Peyer's patch (tissue), 4 donors: ENCODE measurements at regions not wholly inside any gene's neighbourhood (a gene's known extent, or its start where the extent isn't known, plus 50 kb on each side); places are given as distances from the start of the nearest gene placed in this dataset.

ENCODE experiments used
- POLR2A ChIP-seq, 2 donors: fragments of 450-650 bp; IDR thresholded peaks; one replicate each; pipeline ENCODE4 v1.5.1; 2017; ENCODE audit warnings: antibody characterized with exemption in 2 of 2, mild to moderate bottlenecking in 2 of 2, moderate library complexity in 2 of 2
- TF ChIP-seq, protein P1 (sequence below), 6 experiments: fragments of 450-650 bp in 4 of 6; fragments of 200-600 bp in 2 of 6; sonication (generic) in 1 of 6; IDR thresholded peaks; one replicate each; pipeline ENCODE4 v1.5.1; 2017 to 2019; ENCODE audit warnings: antibody characterized with exemption in 6 of 6, mild to moderate bottlenecking in 3 of 6, moderate library complexity in 1 of 6

DNA sequence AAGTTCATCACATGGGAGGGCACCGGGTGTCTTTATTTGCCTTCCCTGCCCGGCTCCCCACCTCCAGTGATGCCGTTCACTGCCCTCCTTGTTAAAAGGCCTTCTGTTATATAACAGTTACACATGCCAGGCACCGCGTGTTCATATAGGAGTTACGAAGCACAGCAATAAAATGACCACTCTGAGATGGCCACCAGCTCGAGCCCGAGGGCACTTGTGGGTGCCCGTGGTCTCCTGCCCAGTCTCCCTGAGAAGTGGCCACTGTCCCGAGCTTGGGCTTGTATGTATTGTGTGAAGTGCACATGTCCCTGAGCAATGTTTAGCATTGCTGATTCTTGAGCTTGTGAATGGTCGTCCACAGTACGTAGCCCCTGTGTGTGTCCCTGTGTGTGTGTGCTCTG is 355.6 kb downstream of the SEC14L1 start:
- TF ChIP-seq POLR2A (IDR thresholded peaks at IDR 0.05) = no peak
- TF ChIP-seq, protein P1, sequence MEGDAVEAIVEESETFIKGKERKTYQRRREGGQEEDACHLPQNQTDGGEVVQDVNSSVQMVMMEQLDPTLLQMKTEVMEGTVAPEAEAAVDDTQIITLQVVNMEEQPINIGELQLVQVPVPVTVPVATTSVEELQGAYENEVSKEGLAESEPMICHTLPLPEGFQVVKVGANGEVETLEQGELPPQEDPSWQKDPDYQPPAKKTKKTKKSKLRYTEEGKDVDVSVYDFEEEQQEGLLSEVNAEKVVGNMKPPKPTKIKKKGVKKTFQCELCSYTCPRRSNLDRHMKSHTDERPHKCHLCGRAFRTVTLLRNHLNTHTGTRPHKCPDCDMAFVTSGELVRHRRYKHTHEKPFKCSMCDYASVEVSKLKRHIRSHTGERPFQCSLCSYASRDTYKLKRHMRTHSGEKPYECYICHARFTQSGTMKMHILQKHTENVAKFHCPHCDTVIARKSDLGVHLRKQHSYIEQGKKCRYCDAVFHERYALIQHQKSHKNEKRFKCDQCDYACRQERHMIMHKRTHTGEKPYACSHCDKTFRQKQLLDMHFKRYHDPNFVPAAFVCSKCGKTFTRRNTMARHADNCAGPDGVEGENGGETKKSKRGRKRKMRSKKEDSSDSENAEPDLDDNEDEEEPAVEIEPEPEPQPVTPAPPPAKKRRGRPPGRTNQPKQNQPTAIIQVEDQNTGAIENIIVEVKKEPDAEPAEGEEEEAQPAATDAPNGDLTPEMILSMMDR (IDR thresholded peaks at IDR 0.05) = no peak
